ENCODE measurements at regions not wholly inside any gene's neighbourhood (a gene's known extent, or its start where the extent isn't known, plus 50 kb on each side); places are given as distances from the start of the nearest gene placed in this dataset.

DNA sequence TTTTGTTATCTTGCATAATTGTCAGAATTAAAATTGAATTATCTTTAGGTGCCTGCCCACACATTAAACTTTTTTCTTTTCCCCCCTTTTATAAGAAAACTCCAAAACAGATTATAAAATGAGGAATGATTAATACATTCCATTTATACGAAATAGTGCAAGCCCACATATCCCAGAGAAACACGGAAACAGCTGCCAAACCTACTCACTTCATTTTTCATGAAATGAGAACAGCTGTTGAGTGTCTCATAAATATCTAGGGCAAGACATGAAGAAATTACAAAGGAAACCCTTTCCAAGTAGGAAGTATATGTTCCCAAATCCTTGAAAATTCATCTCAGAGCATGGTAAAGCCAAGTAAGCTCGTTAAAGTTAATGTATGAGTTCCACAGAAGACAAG lies 459.4 kb upstream of the NMUR2 start (continued):
- TF ChIP-seq GMEB2 (CRISPR knock-in tag; IDR thresholded peaks at IDR 0.05; ENCODE audit: low read depth), result no peak
- no peak for TF ChIP-seq ZNF275 (CRISPR knock-in tag; IDR thresholded peaks at IDR 0.05; ENCODE audit: borderline replicate concordance)
- TF ChIP-seq ZNF552 (CRISPR knock-in tag; IDR thresholded peaks at IDR 0.05; ENCODE audit: borderline replicate concordance), result no peak
- TF ChIP-seq HNF1B (CRISPR knock-in tag; IDR thresholded peaks at IDR 0.05), result no peak
- TF ChIP-seq LCORL (IDR thresholded peaks at IDR 0.05), result no peak
- TF ChIP-seq LCORL (CRISPR knock-in tag; IDR thresholded peaks at IDR 0.05), result no peak
- TF ChIP-seq ZFP36L2 (CRISPR knock-in tag; IDR thresholded peaks at IDR 0.05), result no peak
- TF ChIP-seq MXD4 (CRISPR knock-in tag; IDR thresholded peaks at IDR 0.05), result no peak

DNA sequence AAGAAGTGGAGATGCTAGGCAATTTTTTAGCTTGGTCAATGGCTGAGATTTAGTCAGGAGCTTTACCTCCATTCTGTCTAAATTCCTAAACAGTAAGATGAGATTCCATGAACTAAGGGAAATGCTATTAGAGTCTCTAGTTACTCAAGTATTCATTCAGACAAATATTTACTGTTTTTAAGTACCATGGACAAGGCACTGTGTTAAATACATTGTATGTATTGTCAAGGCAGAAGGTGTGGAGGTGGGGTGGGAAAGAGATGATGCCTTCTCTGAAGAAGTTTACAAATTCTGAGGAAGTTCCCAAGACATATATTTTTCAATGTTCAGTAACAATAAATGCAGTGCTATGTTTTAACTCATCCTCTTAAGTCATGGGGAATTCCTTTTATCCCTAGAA lies 459.9 kb upstream of the NMUR2 start:
- BruUV-seq (replicated peaks), result no TSS peak
- Histone ChIP-seq H3K4me1 (ENCODE audit: insufficient read depth, low read length) (no peaks in the 10 kb centered on the region), H3K36me3 (replicated peaks in 1 of 2; ENCODE audit: control insufficient read depth in 1 of 2, insufficient read depth in 2 of 2, low read length in 2 of 2) (no peaks in the 10 kb centered on the region), H4K20me1 (ENCODE audit: insufficient read depth, low read length) (no peaks in the 10 kb centered on the region), H3K9ac (ENCODE audit: insufficient read depth, low read depth, low read length) (no peak overlapping the region), H3K79me2 (ENCODE audit: insufficient read depth, low read length) (no peaks in the 10 kb centered on the region), H3K4me2 (ENCODE audit: low read depth, low read length) (no peak overlapping the region), H3K9me3 (ENCODE audit: low read length) (peaks cover 77% of the 10 kb centered on the region), H3K27ac (ENCODE audit: extremely low read length, insufficient read depth, low read length) (no peak overlapping the region), H2AFZ (ENCODE audit: low read length) (no peak overlapping the region), H3K27me3 (ENCODE audit: control insufficient read depth in 1 of 2, insufficient read depth in 2 of 2, low read length in 2 of 2) (no peaks in the 10 kb centered on the region), H3K4me3 (replicated peaks in 1 of 3; ENCODE audit: insufficient read depth in 1 of 3, low read depth in 2 of 3, low read length in 3 of 3) (no peak overlapping the region)
- in situ Hi-C loops (cut with HindIII; ENCODE audit: extremely low pct_ligation_motif_present, low pct_unique_long_range_greater_than_20kb), result no loop called here
- POLR2A ChIA-PET, result no interaction called here
- FAIRE-seq (no peak), ATAC-seq (no peak), DNase-seq (ENCODE audit: low spot score) (no peak)
- intact Hi-C loops (cut with micrococcal nuclease; ENCODE audit: unreplicated experiment), result no loop called here
- TF ChIP-seq BORCS8-MEF2B (CRISPR knock-in tag; IDR thresholded peaks at IDR 0.05), result no peak
- no peak for TF ChIP-seq ZBTB34 (CRISPR knock-in tag; IDR thresholded peaks at IDR 0.05)
- no peak for TF ChIP-seq ZNF367 (CRISPR knock-in tag; IDR thresholded peaks at IDR 0.05; ENCODE audit: borderline replicate concordance)
- TF ChIP-seq ZNF597 (CRISPR knock-in tag; IDR thresholded peaks at IDR 0.05), result no peak
- CTCF ChIA-PET (ENCODE audit: low intra/inter-chr PET ratio, low total read pairs), result no interaction called here
